ENCODE measurements at regions not wholly inside any gene's neighbourhood (a gene's known extent, or its start where the extent isn't known, plus 50 kb on each side); places are given as distances from the start of the nearest gene placed in this dataset.

DNA sequence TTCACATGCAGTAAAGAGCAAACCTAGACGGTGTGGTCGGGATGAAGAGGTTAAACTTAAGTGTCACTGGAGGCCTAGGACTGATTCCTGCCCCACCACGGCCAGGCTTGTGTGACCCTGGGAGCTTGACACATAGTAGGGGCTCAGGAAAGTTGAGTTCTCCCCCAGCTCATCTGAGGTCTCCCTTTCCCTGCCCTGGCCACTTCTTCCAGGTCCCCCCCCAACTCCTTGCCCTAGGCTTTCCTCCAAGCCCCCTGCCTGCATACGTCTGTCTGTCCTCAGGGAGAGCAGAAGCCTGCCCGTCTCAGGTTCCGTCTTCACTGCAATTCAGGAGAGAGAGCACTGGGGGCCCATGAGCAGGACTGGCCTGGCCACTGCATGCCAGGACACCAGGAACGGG is 225.8 kb downstream of the PTPRU start:
- DNase-seq = no peak

DNA sequence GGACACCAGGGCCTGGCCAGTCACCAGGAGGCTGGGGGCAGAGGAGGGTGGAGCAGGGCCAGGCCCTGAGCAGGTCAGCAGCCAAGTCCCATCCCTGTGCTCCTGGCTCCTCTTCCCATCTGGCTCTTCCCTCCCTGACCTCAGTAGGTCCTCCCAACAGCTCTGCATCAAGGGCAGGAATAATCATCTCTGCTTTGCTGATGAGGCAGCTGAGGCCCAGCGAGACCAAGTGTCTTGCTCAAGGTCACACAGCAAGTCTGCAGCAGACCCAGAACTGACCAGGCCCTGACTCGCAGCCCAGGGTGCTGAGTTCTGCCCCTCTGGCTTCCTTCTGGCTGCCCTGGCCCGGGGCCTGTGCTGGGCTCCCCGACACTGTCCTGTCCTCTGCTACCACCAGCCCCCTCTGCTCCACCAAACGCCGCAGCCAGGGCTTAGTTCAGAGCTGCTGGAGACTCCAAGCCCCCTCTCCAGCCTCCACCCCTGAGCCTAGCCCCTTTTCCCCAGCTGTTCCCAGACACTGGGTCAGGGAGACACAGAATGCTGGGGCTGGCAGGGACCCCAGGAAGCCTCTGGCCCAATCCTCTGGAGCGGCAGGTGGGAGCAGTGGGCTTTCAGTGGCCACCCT is 224.9 kb downstream of the PTPRU start:
- DNase-seq = no peak

DNA sequence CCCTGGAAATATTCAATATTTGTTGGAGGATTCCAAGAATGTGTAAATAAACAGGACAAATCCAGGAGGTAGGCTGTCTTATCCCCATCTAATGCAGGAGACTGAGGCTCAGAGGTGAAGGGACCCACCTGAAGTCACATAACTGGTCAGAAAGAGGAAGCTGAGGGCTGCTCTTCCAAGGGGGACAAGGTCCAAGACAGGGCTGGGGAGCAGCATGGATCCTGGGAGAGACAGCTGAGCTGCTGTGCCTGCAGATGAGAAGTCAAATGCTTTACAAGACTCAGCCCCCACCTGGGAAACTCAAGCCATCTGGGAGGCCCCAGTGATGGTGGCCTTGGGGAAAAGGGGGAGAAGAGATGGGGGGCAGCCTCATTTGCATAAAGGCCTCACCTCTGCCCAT is 224.4 kb downstream of the PTPRU start:
- DNase-seq = no peak

DNA sequence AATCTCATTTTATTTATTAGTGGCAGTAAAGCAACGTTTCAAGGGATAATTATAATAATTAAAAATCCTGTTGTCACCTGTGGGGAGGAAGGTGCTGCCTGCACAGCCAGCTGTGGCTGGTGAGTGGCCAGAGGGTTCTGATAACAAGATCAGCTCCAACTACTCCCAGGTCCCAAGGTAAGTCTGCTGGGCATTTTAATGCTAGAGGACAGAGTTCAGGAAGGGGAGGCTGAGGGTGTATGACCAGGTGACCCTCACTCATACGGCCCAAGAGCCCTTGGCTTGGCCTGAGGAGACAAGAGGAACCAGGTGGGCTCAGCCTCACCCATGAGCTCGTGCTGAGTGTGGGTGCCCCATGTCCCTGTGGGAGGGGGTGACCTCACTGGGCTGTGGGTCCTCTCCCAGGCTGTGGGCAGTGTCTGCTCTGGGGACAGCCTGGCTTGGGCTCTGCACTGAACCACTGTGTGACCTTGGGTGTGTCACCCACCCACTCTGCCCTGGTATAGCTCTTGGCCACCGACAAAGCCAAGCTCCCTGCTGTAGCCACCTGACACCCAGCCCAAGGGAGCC is 223.8 kb downstream of the PTPRU start:
- no peak for DNase-seq

DNA sequence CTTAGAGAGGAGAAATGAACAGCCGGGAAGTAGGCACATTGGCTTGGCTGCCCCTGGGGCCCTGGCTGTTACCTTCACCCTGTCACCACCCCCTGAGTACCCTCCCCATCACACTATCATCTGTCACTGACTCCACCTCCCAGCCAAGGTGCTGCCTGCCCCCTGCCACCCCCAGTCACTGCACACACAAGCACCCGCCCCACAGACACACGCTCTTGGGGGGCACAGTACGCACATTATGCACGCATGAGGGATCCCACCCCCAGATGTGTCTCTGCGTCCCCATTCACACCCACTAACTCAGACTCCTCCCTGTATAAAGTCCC is 223.3 kb downstream of the PTPRU start:
- DNase-seq = no peak

DNA sequence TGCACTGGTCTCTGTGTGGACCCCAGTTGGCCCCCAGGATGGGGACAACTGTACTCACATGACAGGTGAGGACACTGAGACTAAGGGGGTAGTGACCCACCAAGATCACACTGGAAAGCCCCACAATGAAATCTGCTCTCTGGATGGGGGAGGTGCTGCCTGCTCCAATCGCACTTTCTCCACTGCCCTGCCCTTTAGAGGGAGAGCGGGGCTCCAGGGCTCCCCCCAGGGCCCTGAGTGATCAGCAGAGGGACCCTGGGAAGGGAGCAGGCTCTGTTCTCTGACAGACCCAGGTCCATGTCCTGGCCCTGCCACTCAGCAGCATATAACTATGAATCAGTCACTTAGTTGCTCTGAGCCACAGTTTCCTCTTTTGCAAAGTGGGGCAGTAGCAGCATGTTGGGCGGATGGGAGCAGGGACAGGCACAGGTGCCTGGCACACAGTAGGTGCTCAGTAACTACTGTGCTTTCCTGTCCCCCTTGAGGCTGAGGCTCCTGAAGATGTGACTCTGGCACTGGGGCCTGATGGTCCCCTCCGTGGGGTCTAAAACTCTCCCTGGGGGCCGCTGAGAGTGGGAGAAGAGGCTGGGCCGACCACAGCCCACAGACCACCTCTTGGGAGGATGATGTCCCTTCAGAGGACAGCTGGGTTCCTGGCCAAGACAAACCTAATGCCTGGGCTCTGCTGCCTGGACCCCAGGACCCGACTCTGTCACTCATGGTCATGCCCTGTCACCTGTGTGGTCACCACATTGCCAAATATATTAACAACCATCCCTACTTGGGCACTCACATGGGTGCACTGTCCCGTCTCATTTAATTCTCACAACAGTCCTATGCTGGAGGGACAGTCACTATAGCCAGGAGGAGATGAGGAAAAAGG is 222.7 kb downstream of the PTPRU start:
- DNase-seq = no peak

DNA sequence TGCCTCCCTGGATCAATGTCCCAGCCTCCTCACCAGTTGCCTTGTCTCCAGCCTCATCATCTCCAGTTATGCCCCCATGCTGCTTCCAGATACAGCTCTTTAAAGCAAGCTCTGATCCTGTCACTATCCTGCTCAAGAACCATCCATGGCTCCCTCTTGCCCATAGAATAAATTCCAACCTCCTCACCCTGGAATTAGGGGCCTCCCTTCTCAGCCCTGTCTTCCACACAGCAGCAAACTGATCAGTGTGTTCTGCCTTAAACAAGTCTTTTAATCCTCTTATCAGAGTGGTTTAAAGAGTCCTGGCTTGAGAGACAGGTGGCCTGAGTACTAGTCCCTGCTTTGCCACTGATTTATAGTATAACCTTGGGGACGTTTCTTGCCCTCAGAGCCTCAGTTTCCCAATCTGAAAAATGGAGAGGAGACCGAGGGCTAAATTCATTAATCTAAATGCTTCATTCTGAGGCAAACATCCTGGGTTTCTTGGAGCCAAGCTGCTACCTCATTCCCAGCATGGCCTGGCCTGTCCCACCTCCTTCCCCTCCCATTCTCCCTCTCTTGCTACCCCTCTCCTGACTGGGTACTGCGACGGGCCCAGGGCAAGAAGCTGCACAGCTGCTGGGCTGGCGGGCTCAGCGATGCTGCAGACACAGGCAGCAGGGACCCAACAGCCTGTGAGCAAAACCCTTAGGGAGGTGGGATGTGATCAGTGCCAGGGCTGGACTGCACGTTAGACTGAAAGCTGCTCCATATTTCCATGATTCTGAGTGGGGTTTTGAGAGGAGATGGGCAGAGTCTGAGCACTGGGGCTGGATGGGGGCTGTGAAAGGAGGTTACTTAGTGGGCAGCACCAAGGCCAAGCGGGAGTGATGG is 221.4 kb downstream of the PTPRU start:
- DNase-seq = no peak

DNA sequence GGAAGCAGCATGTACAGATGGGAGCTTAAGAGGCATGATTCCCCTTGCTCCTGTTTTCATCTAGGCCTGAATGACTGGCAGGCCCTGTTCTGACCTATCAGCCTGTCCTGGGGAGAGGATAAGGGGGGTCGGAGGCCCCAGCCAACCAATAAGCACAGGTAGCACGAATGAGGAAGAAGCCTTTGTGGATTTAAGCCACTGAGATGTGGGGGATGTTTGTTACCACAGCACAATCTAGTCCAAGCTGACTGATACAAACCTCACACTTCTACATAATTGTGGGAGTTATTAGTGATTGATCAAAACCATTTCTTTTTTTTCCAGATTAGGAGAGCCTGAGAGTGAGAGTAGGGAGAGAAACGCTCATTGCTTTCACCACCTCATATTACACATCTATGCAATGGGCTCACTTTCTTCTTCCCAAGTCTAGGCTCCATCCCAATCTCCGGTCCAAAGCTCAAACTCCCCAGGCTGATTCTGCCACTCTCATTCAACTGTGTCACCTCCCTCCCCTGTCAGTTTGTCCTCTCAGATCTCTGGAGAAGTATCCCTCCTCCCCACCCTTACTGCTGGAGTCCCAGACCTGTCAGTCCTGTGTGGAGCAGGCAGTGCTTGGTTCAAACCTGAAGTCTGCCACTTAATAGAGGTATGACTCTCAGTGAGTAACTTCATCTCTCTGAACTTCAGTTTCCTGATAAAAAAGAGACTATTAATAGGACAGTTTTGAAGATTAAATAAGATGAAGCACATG is 220.5 kb downstream of the PTPRU start:
- DNase-seq = no peak

DNA sequence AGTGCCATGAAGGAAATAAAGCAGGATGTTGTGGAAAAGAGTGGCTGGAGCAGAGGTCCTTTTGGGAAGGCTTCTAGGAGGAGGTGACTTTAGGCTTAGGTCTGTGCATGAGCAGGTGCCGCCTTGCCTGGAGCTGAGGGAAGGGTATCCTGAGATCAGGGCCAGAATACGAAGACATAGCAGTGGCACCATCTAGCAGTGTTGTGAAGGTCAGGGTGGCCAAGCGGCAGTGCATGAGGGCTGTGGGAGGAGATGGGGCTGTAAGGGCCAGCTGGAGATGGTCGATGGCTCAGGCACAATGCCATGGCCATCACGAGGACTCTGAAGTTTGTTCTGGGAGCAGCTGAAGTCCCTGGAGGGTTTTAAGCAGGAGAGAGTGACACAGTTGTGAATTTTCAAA is 219.5 kb downstream of the PTPRU start:
- no peak for DNase-seq

DNA sequence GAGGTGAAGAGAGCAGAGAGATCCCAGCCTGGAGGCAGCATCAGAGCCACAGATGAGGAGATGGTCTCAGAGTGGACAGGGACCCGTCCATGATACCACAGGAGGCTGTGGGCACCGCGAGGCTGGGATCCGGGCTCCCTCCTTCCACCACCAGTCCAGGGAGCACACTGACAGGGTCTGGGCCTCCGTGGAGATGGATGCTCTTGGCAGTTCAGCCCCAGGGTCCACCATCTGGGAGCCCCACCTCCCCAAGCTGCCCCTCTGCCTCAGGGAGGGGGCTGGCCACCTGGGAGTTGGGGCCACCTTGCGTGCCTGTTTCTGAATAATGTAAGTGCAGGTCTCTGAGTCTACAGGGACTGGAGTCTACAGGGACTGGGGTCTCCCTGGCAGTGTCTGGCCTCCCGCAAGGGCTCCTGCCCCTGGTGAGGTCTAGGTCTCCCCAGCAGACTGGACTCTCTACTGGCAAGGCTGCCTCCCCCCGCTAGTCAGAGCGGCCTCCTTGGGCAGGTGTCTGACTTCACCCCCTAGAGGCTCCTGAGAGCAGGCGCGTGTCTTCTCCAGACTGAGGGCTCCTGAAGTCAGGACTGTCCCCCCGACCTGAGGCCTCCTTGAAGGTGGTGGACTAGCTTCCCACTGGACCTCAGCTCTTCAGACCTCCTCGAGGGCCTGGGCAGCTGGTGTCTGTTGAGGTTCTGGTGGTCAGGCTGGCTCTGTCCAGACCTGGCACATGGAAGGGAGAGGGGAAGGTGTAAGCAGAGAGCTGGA is 218.5 kb downstream of the PTPRU start:
- DNase-seq = no peak

DNA sequence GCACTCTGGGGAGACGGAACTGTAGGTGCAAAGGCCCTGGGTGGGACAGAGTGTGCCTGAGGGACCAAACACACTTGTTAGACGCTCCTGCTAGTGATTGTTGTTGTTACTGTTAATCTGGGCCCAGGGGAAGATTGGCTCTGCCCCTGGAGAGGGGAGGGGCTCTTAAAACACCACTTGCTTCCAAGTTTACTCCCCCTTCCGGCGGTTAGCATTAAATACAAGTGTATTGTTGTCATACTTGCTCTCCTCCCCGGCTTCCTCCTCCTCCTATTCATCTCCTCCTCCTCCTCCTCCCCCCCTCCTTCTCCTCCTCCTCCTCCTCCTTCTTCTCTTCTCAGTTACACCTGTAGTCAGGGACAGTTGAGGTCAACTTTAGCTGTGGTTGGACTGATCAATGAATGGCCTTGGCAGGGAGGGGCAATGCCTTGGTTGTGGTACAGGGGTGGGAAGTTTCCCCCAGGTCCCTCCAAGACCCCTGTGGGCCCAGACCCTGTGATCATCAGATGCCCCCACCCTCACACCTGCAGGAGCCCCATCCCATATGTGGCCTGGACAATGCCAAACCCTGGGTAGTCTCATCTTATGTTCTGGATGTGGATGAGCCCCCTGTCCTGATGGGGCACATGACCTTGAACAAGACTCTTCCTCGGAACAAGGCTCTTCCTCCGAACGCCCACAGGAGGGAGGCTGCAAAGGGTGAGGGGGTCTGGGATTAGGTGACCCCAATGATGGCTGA is 217.3 kb downstream of the PTPRU start:
- peak; percentile 48 for DNase-seq

DNA sequence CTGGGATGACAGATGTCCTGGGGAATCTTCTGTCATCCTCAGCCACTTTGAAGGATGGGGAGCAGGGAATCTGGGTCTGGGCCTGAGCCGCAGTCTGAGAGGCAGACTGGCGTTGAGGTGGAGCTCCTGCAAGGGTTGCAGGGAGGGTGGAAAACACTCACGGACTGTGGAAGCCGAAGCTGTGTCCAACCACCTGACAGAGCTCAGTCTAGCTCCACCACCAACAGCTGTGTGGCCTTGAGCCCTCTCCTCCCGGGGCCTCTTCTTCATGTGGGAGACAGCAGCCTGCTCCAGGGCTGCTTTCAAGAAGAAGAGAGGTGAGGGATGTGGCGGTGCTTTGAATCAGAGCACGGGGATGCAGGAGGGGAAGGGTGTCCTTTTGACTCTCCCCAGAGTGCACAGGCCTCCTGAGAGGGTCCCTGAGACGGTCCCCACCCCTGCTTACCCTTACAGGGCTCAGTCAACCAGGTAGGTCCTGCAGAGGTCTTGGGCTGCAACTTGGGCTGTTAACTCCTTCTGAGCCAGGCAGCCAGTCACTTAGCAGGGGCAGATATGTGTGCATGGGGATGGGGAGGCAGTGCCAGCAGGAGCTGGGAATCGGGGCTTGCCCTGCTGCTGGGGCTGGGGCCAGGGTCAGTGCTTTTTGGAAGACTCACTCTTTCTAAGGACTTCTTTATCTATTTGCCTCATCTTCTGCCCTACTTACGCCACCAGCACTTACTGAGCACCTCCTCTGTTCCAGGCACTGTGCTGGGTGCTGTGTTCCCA is 216.3 kb downstream of the PTPRU start:
- no peak for DNase-seq

DNA sequence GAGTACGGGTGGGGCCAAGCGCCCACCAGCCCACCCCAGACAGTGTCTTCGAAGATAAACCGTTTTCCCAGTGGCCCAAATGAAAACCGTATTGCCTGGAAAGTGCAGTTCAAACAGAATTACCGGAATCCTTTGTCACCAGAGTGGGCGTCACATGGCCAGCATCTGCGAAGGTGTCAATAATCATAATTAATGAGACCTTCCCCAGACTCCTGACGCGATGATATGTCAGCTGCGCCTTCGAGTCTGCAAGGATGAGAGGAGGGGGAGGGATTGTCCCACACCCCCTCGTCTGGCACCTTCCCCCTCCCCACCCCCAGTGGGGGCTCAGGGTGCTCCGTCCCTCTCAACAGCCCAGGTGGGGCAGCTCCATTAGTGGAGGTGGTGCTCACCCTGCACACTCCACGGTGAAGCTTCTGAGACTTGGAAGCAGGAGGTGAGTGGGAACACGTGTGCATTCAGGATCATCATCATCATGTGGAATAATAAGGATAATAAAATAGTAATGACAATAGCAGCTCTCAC is 215.1 kb downstream of the PTPRU start:
- DNase-seq = no peak

DNA sequence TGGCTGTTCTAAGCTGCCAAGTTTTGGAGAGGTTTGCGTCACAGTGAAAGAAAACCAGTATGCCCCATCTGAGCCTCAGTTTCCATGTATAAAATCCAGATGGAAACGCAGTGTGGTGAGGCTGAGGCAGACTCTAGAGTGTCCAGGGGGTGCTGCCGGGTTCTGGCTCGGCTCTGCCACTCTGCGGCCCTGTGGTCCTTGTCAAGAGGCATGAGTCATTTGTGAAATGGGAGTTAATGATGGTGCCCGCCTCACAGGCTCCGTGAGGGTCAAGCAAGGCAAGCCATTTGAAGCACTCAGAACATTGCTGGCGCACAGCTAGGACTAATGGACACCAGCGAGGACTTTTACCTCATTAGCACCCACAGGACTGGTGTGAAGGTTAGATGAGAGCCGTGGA is 214.3 kb downstream of the PTPRU start:
- DNase-seq = no peak

DNA sequence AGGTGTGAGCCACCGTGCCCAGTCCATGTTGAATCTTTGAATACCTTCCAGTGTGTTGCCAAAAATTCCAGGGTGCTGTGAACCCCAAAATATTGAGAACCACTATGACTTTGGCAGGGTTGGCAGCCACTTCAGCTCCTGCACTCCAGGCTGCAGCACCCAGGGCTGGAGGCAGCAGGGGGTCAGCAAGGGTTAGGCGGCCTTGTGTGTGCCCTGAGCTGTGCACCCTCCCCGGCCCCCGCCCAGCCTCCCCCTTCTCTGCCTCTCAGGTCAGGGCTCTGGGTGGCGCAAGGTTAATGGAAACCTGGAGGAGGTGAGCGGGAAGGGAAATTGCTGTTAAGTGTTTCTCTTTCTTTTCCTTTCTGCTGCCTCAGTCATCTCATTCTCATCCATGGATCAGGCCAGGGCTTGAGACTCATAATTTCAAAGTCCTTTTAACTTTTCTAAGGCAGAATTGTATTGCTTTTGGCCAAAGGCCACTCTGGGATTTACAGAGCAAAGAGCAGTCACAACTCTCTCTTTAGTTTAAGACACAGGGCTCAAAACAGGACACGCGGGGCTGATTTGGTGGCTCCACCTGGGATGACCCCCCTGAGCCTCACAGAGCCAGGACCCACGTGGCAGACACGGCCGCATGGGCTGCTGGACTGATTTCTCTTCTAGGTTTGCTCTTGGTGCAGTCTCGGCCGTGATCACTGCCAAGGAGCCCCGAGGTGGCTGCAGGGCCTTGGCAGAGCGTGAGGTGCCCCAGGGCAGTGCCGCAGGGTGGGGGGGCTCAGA is 212.3 kb downstream of the PTPRU start:
- no peak for DNase-seq

DNA sequence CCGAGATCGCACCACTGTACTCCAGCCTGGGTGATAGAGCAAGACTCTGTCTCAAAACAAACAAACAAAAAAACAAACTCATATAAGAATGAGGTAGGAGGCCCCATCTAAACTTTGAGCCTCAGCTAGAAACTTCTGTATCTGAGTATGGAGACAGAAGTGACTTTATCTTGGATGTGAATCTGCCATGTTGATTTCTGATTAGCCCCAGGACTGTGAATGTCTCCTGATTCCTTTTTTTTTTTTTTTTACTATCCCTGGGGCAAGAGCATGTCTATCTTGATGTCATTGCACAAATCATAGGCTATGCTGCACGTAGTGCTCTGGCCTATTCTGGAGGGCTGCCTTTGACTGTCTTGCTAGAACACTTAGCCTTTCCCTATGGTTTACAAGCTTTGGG is 211.0 kb downstream of the PTPRU start:
- DNase-seq = no peak

DNA sequence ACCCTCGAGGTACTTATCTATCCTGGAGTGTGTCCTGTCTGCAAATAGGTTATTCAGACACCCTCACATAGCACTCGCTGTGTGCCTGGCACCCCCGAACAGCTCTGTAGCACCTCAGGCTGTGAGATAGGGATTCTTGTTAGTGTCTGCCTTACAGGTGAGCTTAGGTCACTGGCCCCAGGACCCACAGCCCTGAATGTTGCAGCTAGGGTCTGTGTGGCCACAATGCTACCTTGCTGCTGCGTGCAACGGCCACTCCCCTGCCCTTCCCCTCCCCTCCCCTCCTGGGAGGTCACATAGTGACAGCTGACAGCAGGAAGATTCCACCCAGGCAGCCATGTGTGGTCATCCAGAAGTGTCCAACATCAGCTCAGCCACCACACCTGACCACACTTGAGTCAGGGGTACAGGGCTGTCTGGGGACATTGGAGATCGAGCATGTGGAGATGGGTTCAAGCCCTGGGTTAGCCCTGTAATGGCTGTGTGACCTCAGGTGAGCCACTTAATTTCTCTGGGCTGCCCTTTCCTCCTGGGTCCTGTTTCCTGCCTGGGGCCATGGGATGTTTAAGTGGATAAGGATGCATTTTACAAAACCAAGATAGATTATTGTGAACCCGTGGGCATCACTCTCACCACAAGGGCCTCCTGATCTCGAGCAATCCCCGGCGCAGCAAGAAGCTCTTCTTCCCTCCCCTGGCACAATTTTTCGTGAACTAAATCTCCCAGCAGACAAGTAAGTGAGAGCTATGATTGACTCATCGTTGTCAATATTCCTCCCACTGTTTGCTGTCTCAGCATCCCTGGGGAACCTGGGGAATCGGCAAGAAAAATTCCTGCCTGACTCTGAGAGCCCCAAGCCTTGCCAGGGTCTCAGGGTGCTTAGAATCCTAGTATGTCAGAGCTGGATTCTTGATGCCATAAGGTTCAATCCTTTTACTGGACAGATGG is 208.7 kb downstream of the PTPRU start:
- DNase-seq = no peak
